C4-2B (cell line): ENCODE measurements at regions not wholly inside any gene's neighbourhood (a gene's known extent, or its start where the extent isn't known, plus 50 kb on each side); places are given as distances from the start of the nearest gene placed in this dataset.

Source experiments
- ZFX ChIP-seq: fragments of 450-650 bp; IDR thresholded peaks from 2 replicates; pipeline ENCODE4 v1.6.1; 2017
- TF ChIP-seq, protein P1 (sequence below): fragments of 450-650 bp; conservative IDR thresholded peaks from 2 replicates; pipeline ENCODE4 v1.5.1; 2017; ENCODE audit warnings: mild to moderate bottlenecking

DNA sequence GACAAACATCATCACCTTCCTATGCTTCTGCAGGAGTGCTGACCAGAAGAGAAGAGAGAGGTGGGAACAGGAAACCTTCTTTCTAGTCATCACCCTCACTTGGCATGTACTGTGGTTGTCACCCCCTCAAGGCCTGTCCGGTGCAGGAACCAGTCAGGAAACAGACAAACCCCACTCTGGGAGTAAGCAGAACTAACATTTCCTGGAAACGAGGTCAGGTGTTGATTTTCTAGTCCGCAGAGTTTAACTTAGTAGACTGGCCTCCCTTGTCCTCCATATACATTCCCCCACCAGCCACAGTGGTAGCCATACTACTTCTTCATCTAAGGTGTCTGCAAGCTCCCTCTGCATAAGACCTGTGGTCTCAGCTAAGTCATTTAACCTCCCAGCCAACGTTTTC, 80.7 kb upstream of the NCAM1 start:
- TF ChIP-seq, protein P1, sequence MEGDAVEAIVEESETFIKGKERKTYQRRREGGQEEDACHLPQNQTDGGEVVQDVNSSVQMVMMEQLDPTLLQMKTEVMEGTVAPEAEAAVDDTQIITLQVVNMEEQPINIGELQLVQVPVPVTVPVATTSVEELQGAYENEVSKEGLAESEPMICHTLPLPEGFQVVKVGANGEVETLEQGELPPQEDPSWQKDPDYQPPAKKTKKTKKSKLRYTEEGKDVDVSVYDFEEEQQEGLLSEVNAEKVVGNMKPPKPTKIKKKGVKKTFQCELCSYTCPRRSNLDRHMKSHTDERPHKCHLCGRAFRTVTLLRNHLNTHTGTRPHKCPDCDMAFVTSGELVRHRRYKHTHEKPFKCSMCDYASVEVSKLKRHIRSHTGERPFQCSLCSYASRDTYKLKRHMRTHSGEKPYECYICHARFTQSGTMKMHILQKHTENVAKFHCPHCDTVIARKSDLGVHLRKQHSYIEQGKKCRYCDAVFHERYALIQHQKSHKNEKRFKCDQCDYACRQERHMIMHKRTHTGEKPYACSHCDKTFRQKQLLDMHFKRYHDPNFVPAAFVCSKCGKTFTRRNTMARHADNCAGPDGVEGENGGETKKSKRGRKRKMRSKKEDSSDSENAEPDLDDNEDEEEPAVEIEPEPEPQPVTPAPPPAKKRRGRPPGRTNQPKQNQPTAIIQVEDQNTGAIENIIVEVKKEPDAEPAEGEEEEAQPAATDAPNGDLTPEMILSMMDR, result no peak
- no peak for TF ChIP-seq ZFX
